ENCODE measurements at regions not wholly inside any gene's neighbourhood (a gene's known extent, or its start where the extent isn't known, plus 50 kb on each side); places are given as distances from the start of the nearest gene placed in this dataset.

- no peak for TF ChIP-seq POLR2A (IDR thresholded peaks at IDR 0.05)
- TF ChIP-seq CTCF (IDR thresholded peaks at IDR 0.05) = no peak
These were observed 350.5 kb downstream of the ZNF608 start for GRCh38 chr5:124395926-124396325.

Measured in lower leg skin (tissue), 3 donors.